Activated T-helper 17 cell treated with anti-CD3 and anti-CD28 coated beads, Interleukin-2, amount 50 U/mL, for 72 hours (primary cell): ENCODE measurements at regions not wholly inside any gene's neighbourhood (a gene's known extent, or its start where the extent isn't known, plus 50 kb on each side); places are given as distances from the start of the nearest gene placed in this dataset.

Experiments used
- ATAC-seq: fragments of 150-1000 bp; cut with Tn5 transposase; replicated peaks from 2 replicates; pipeline ENCODE4 v1.10.0; 2021; ENCODE audit warnings: mild to moderate bottlenecking, moderate library complexity
- H3K27ac Mint-ChIP-seq: one replicate; pipeline ENCODE4 v1.8.0; 2022; ENCODE audit warnings: mixed read lengths
- H3K27me3 Mint-ChIP-seq: one replicate; pipeline ENCODE4 v1.8.0; 2022; ENCODE audit warnings: mixed read lengths
- H3K36me3 Mint-ChIP-seq: one replicate; pipeline ENCODE4 v1.8.0; 2022; ENCODE audit warnings: low read depth, mild to moderate bottlenecking, mixed read lengths
- H3K4me1 Mint-ChIP-seq: one replicate; pipeline ENCODE4 v1.8.0; 2022; ENCODE audit warnings: mixed read lengths
- H3K4me3 Mint-ChIP-seq: one replicate; pipeline ENCODE4 v1.8.0; 2022; ENCODE audit warnings: mild to moderate bottlenecking, mixed read lengths
- H3K9me3 Mint-ChIP-seq: one replicate; pipeline ENCODE4 v1.8.0; 2022; ENCODE audit warnings: mixed read lengths

GRCh38 chr1:88001460-88001859 lies 672.8 kb downstream of the LMO4 start:
- Mint-ChIP-seq H3K27me3 (peaks cover 17% of the 10 kb centered on the region), H3K4me1 (no peaks in the 10 kb centered on the region), H3K27ac (no peak overlapping the region), H3K36me3 (no peaks in the 10 kb centered on the region), H3K9me3 (no peaks in the 10 kb centered on the region), H3K4me3 (no peak overlapping the region)
- no peak for ATAC-seq

- no peaks in the 10 kb centered on the region for H3K36me3 Mint-ChIP-seq
- H3K27ac Mint-ChIP-seq = no peak overlapping the region
- no peaks in the 10 kb centered on the region for H3K9me3 Mint-ChIP-seq
- no peaks in the 10 kb centered on the region for H3K4me1 Mint-ChIP-seq
- ATAC-seq = no peak
- peaks cover 17% of the 10 kb centered on the region for H3K27me3 Mint-ChIP-seq
- H3K4me3 Mint-ChIP-seq = no peak overlapping the region
Observed at GRCh38 chr1:88003255-88003654, 674.6 kb downstream of the LMO4 start.

- Mint-ChIP-seq H3K27ac (no peak overlapping the region), H3K9me3 (no peaks in the 10 kb centered on the region), H3K4me3 (no peak overlapping the region), H3K36me3 (no peaks in the 10 kb centered on the region), H3K4me1 (no peaks in the 10 kb centered on the region), H3K27me3 (peaks cover 17% of the 10 kb centered on the region)
- ATAC-seq = no peak
Observed at GRCh38 chr1:88009916-88010315, 674.2 kb upstream of the PKN2 start.

GRCh38 chr1:88013485-88013884 lies 670.6 kb upstream of the PKN2 start:
- peaks cover 24% of the 10 kb centered on the region for H3K27me3 Mint-ChIP-seq
- H3K4me3 Mint-ChIP-seq = no peak overlapping the region
- no peaks in the 10 kb centered on the region for H3K9me3 Mint-ChIP-seq
- no peaks in the 10 kb centered on the region for H3K36me3 Mint-ChIP-seq
- no peak overlapping the region for H3K27ac Mint-ChIP-seq
- H3K4me1 Mint-ChIP-seq = no peaks in the 10 kb centered on the region
- ATAC-seq = no peak

GRCh38 chr1:88014131-88014530 lies 669.9 kb upstream of the PKN2 start:
- H3K4me1 Mint-ChIP-seq = no peaks in the 10 kb centered on the region
- H3K27ac Mint-ChIP-seq = no peak overlapping the region
- H3K36me3 Mint-ChIP-seq = no peaks in the 10 kb centered on the region
- no peaks in the 10 kb centered on the region for H3K9me3 Mint-ChIP-seq
- no peak for ATAC-seq
- H3K27me3 Mint-ChIP-seq = peaks cover 24% of the 10 kb centered on the region
- H3K4me3 Mint-ChIP-seq = no peak overlapping the region

GRCh38 chr1:88016947-88017346 lies 667.1 kb upstream of the PKN2 start:
- ATAC-seq = no peak
- no peak overlapping the region for H3K4me3 Mint-ChIP-seq
- H3K27ac Mint-ChIP-seq = no peak overlapping the region
- no peaks in the 10 kb centered on the region for H3K36me3 Mint-ChIP-seq
- no peaks in the 10 kb centered on the region for H3K4me1 Mint-ChIP-seq
- peaks cover 14% of the 10 kb centered on the region for H3K27me3 Mint-ChIP-seq
- H3K9me3 Mint-ChIP-seq = no peaks in the 10 kb centered on the region

- no peaks in the 10 kb centered on the region for H3K4me1 Mint-ChIP-seq
- H3K36me3 Mint-ChIP-seq = no peaks in the 10 kb centered on the region
- H3K4me3 Mint-ChIP-seq = no peak overlapping the region
- no peaks in the 10 kb centered on the region for H3K9me3 Mint-ChIP-seq
- no peak overlapping the region for H3K27ac Mint-ChIP-seq
- peaks cover 17% of the 10 kb centered on the region for H3K27me3 Mint-ChIP-seq
- no peak for ATAC-seq
Observed at GRCh38 chr1:88021529-88021928, 662.5 kb upstream of the PKN2 start.

- Mint-ChIP-seq H3K36me3 (no peaks in the 10 kb centered on the region), H3K27me3 (peaks cover 19% of the 10 kb centered on the region), H3K9me3 (no peaks in the 10 kb centered on the region), H3K4me1 (no peaks in the 10 kb centered on the region), H3K4me3 (no peak overlapping the region), H3K27ac (no peak overlapping the region)
- no peak for ATAC-seq
Observed at GRCh38 chr1:88022516-88022915, 661.6 kb upstream of the PKN2 start.

GRCh38 chr1:88029142-88029541 lies 654.9 kb upstream of the PKN2 start:
- Mint-ChIP-seq H3K36me3 (no peaks in the 10 kb centered on the region), H3K4me1 (no peaks in the 10 kb centered on the region), H3K9me3 (peaks cover 5% of the 10 kb centered on the region), H3K27me3 (peaks cover 33% of the 10 kb centered on the region), H3K4me3 (no peak overlapping the region), H3K27ac (no peak overlapping the region)
- ATAC-seq = no peak

GRCh38 chr1:88029899-88030298 lies 654.2 kb upstream of the PKN2 start:
- Mint-ChIP-seq H3K27me3 (peaks cover 30% of the 10 kb centered on the region), H3K27ac (no peak overlapping the region), H3K4me1 (no peaks in the 10 kb centered on the region), H3K36me3 (no peaks in the 10 kb centered on the region), H3K9me3 (peaks cover 5% of the 10 kb centered on the region), H3K4me3 (no peak overlapping the region)
- ATAC-seq = no peak

GRCh38 chr1:88035578-88035977 lies 648.5 kb upstream of the PKN2 start:
- peaks cover 9% of the 10 kb centered on the region for H3K9me3 Mint-ChIP-seq
- H3K4me3 Mint-ChIP-seq = no peak overlapping the region
- H3K27me3 Mint-ChIP-seq = peaks cover 9% of the 10 kb centered on the region
- no peaks in the 10 kb centered on the region for H3K4me1 Mint-ChIP-seq
- H3K27ac Mint-ChIP-seq = no peak overlapping the region
- H3K36me3 Mint-ChIP-seq = no peaks in the 10 kb centered on the region
- ATAC-seq = no peak

GRCh38 chr1:88036345-88037014 lies 647.6 kb upstream of the PKN2 start:
- ATAC-seq = no peak
- H3K4me3 Mint-ChIP-seq = no peak overlapping the region
- H3K27ac Mint-ChIP-seq = no peak overlapping the region
- no peaks in the 10 kb centered on the region for H3K36me3 Mint-ChIP-seq
- peaks cover 9% of the 10 kb centered on the region for H3K27me3 Mint-ChIP-seq
- H3K9me3 Mint-ChIP-seq = peaks cover 9% of the 10 kb centered on the region
- no peaks in the 10 kb centered on the region for H3K4me1 Mint-ChIP-seq

GRCh38 chr1:88039240-88039639 lies 644.8 kb upstream of the PKN2 start:
- Mint-ChIP-seq H3K9me3 (peaks cover 9% of the 10 kb centered on the region), H3K4me1 (no peaks in the 10 kb centered on the region), H3K4me3 (no peak overlapping the region), H3K36me3 (no peaks in the 10 kb centered on the region), H3K27ac (no peak overlapping the region), H3K27me3 (peaks cover 9% of the 10 kb centered on the region)
- no peak for ATAC-seq

GRCh38 chr1:88043834-88044233 lies 640.2 kb upstream of the PKN2 start:
- Mint-ChIP-seq H3K36me3 (no peaks in the 10 kb centered on the region), H3K27ac (no peak overlapping the region), H3K4me3 (no peak overlapping the region), H3K9me3 (peaks cover 5% of the 10 kb centered on the region), H3K27me3 (peaks cover 4% of the 10 kb centered on the region), H3K4me1 (no peaks in the 10 kb centered on the region)
- ATAC-seq = no peak

- H3K4me3 Mint-ChIP-seq = no peak overlapping the region
- H3K36me3 Mint-ChIP-seq = no peaks in the 10 kb centered on the region
- no peaks in the 10 kb centered on the region for H3K9me3 Mint-ChIP-seq
- no peak overlapping the region for H3K27ac Mint-ChIP-seq
- no peak for ATAC-seq
- H3K27me3 Mint-ChIP-seq = peaks cover 3% of the 10 kb centered on the region
- H3K4me1 Mint-ChIP-seq = peaks cover 3% of the 10 kb centered on the region
Observed at GRCh38 chr1:88052167-88052566, 631.9 kb upstream of the PKN2 start.

GRCh38 chr1:88053065-88053464 lies 631.0 kb upstream of the PKN2 start:
- H3K4me1 Mint-ChIP-seq = peaks cover 3% of the 10 kb centered on the region
- no peaks in the 10 kb centered on the region for H3K9me3 Mint-ChIP-seq
- no peak overlapping the region for H3K27ac Mint-ChIP-seq
- no peaks in the 10 kb centered on the region for H3K36me3 Mint-ChIP-seq
- H3K27me3 Mint-ChIP-seq = peaks cover 3% of the 10 kb centered on the region
- no peak overlapping the region for H3K4me3 Mint-ChIP-seq
- ATAC-seq = no peak
